ENCODE measurements at regions not wholly inside any gene's neighbourhood (a gene's known extent, or its start where the extent isn't known, plus 50 kb on each side); places are given as distances from the start of the nearest gene placed in this dataset.
"Not testable (repeated sequence)": the region's sequence is repeated elsewhere in the genome, so short reads cannot be mapped to it uniquely, and the experiment has no call there.

DNA sequence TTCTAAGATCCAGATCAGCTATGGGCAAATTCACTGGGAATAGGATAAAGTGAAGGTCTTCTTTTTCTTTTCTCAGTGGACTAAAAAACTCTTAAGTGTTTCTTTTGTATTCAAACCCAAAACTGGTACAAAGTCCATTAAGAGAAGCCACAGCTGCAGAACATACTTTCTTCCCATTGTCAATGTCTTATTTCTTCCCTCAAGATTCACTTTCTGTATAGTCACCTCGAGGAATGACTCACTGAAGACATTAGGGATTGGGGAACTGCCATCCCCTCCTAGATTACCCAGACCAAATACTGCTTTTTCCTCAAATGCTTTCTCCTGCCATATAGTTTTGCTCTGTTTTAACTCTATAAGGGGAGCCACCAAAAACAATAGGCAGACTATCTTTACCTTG lies 117.4 kb upstream of the SYT13 start:
- not testable (repeated sequence) for DNase-seq

GRCh38 chr11:45402049-45402630 lies 116.0 kb upstream of the SYT13 start:
- DNase-seq = no peak

- DNase-seq = no peak
These were observed 114.5 kb upstream of the SYT13 start for GRCh38 chr11:45400591-45400990.

DNA sequence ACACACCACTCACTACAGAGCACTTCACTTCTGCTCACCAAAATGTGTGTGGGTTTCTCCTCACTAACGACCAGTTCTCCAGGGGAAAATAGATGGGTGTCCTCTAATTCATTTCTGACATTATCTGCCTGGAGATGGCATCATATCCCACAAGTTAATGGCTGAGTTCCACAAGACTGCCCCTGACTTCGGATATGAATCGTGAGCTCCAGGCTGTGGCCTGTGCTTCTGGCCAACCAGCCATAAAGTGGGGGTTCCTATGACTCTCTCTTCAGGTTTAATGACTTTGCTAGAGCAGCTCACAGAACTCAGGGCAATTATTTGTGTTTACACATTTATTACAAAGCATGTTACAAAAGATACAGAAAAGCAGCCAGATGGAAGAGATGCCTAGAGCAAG lies 113.0 kb upstream of the SYT13 start:
- no peak for DNase-seq

DNA sequence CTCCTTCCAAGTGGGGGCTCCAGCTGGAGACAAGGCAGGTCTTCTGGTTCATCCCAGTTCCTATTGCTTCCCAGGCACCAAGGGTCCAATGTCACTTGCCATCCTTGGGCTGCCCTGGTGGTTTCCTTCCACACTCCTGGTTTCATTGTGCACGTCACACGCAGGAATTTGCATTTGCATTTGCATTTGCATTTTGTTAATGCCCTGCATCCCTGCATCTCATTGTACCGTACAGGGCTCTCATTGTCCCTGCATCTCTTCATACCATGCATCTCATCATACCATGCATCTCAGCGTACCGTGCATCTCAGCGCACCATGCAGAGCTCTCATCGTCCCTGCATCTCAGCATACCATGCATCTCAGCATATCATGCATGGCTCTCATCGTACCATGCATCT lies 112.2 kb upstream of the SYT13 start:
- no peak for DNase-seq

GRCh38 chr11:45396394-45396793 lies 110.3 kb upstream of the SYT13 start:
- DNase-seq = no peak

DNA sequence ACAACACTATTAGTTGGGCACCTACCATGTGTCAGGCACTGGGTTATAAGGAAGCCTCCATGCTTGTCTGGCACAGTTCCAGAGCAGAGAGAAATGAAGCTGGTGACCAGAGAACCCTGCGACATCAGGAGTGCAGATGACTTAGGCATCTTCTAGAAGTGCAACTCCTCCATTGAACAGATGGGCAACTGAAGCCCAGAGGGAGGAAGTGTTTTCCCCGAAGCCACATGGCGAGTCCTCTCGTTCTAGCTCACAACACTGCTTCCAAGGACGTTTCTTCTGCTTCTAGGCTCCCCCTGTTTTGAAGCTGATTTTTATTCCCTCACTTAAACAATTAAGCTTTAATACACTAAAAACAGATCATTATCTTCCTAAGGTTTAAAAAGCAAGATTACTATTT lies 109.8 kb upstream of the SYT13 start:
- DNase-seq = no peak

GRCh38 chr11:45395421-45395820 lies 109.3 kb upstream of the SYT13 start:
- DNase-seq = no peak

DNA sequence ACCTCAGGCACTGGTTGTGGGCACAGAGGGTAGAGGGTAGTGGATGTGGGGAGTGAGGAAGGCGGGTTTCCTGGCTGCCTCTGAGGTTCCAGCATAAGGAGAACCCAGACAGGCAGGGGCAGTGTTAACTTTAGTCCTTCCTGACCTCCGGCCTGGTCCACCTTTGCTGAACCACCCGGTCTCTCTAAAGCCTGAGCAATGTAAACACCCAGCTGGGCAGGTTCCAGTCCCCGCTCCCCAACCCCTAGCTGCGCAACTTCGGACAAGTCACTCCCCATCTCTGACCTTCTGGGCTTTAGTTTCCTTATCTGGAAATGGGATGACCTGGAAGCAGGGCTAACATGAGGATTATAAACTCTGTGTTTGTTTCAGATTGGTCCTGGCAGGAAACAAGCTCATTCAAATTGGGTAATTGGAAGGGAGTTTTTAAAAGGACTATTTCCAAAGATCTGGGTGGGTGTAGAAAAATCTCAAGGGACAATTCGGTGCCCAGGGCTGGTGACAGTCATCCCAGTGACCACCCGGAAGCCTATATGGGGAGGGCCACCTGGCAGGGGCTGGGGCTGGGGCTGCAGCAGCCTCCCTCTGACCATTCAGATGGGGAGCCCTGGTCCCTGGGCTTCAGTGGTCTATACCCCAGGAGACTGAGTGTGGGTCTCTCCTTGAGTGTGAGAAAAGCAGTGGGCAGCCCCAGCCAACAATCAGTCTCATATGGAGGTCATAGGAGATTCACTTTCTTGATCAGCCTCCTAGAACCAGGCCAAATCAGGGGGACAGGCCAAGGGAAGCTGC lies 108.3 kb upstream of the SYT13 start:
- DNase-seq = no peak

DNA sequence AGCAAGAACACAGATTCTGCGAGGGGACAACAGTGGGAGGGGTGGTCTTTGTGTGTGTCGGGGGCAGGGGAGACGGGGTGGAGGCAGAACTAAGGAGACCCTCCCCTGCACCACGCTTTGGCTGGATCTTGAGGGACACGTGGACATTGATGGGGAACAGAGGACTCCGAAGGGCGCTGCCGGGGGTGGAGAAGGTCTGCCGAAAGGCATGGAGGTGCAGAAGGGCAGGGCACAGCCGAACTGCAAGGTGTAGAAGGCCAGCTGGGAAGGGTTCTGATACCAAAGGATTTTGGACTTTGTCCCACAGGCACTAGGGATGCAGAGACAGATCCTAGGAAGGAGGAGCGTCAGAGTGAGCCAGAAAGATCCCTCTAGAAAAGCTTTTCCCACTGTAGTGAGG lies 107.7 kb upstream of the SYT13 start:
- no peak for DNase-seq

GRCh38 chr11:45393334-45393733 lies 107.2 kb upstream of the SYT13 start:
- DNase-seq = no peak

- no peak for DNase-seq
These were observed 106.5 kb upstream of the SYT13 start for GRCh38 chr11:45392591-45393091.

DNA sequence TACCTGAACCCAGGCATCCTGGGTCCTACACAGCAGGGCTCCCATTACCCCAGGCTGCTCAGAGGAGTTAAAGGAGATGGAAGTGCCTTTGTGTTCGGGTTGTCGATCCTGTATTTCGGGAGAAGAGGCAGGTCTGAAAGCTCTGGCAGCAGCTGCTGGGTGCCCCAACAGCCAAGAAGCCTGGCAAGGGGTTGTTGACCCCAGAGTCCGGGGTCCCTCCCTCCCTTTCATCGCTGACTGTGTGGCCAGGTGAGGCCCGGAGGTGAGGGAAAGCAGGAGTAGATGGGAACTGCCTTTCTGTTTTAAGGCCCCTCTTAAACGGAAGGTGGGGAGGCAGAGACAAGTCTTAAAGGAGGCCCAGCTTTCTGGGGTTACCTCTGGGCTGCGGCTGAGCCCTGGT lies 106.0 kb upstream of the SYT13 start:
- DNase-seq = no peak

DNA sequence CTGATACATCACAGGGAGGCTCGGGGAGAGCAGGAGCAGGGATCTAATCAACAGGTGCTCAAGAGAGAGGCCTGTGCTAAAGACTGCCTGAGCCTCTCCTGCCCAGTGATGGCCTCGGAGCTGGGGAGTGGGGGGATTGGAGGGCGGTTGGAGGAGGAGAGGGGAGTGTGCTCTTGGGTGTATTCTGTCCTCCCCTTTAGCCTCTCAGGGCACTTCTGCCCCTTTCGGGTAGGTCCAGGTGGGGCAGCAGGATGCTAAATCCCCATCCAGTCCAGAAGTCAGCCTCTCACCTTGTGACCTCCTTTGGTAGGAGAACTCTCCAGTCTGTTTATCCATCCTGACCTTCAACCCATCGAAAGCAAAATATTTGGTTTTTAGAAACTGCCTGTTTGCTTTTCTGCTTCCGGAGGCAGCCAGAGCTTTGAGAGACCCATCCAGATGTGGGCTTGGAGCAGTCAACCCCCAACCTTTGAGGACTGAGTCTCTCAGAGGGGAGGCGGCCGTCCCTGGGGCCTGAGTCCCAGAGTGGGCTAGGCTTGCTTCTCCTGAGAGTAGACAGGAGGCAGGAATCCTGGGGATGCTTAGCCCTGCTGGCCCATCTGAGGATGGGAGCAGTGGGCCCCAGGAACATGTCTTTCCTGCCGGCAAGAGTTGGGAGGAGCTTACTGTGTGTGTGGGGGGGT lies 105.2 kb upstream of the SYT13 start:
- no peak for DNase-seq

- DNase-seq = no peak
These were observed 104.3 kb upstream of the SYT13 start for GRCh38 chr11:45390407-45390806.

- no peak for DNase-seq
These were observed 102.3 kb upstream of the SYT13 start for GRCh38 chr11:45388472-45388871.

DNA sequence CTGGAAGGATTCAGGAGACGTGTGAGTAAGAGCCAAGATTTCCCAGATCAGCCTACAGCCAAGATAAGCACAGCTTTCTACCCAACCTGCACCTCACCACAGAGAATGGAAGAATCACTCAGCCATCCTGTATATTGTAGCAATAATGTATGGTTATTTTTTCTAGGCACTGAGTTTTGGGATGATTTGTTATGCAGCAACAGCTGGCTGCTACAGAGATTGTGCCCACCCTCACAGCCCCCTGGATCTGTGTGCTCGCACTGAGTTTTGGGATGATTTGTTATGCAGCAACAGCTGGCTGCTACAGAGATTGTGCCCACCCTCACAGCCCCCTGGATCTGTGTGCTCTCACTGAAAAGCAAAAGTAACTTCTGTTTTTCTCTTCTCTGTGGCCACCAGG lies 101.7 kb upstream of the SYT13 start:
- DNase-seq = not testable (repeated sequence)

GRCh38 chr11:45386972-45387371 lies 100.8 kb upstream of the SYT13 start:
- no peak for DNase-seq

- no peak for DNase-seq
These were observed 99.7 kb upstream of the SYT13 start for GRCh38 chr11:45385844-45386243.

DNA sequence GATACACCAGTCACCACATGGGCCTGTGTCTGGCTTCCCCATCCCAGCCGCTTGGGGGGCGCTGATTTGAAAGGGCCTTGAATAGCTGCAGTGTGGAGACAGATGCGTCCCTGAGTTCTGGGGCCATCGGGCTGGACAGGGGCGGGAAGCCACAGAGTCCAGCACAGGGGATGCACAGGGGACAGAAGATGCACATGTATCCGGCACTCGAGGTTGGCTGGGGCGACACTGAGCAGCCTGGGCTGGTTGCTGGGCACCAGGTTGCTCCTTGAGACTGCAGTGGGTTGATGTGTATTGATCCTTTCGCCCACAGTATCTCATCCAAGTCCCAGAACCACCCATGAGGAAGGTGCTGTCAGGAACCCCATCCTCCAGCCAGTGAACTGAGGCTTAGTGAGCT lies 99.3 kb upstream of the SYT13 start:
- DNase-seq = no peak

DNA sequence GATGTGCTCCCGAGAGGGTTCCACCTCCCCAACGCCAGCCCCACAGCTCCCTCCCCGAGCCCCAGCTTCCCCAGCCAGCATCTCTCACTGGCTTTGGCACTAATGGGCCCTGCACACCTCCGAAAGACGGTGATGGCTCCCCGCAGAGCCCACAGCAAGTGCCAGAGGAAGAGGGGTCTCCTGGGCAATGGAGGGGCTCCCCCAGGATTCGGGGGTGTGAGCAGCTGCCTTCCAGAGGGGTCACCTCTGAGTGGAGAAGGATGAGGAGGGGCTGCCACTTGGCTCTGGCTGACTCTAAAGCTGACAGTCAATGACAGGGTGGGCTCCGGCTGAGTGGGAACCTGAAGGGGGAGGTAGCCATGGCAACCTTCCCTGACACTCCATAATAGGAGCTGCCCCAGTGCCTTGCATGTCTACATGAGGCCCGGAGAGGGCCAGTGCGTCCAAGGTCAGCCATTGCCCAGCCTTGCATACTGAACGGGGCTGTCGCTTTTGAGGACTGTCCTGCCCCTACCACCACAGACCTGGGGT lies 98.6 kb upstream of the SYT13 start:
- DNase-seq = no peak

DNA sequence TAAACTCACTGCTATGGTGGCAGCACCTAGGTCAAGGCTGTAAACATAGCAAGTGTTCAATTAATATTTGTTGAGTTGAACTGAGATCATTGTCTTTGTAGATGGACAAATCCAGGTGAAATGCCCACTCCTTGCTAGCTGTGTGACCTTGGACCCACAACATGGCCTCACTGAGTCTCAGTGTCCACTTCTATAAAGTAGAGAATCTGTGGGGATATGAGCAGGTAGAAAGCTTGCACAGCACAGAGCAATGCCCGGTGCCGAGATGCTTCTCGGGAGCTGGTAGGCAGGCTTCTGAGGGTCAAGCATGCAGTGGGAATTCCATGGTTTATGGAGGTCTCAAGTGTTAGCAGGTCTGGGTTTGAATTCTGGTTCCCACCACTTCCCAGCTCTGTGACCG lies 97.9 kb upstream of the SYT13 start:
- no peak for DNase-seq

GRCh38 chr11:45383224-45383623 lies 97.1 kb upstream of the SYT13 start:
- DNase-seq = no peak

All from hematopoietic multipotent progenitor cell treated with erythropoietin and hydrocortisone succinate and interleukin-3 and kit ligand, for 8 days (in vitro differentiated cells).